GM12872 (cell line): ENCODE measurements at regions not wholly inside any gene's neighbourhood (a gene's known extent, or its start where the extent isn't known, plus 50 kb on each side); places are given as distances from the start of the nearest gene placed in this dataset.

ENCODE experiments used
- TF ChIP-seq, protein P1 (sequence below): IDR thresholded peaks from 3 replicates; pipeline ENCODE4 v1.5.1; 2011; ENCODE audit warnings: low read depth, mild to moderate bottlenecking, low read length, moderate library complexity; ENCODE audit not compliant: insufficient read depth

DNA sequence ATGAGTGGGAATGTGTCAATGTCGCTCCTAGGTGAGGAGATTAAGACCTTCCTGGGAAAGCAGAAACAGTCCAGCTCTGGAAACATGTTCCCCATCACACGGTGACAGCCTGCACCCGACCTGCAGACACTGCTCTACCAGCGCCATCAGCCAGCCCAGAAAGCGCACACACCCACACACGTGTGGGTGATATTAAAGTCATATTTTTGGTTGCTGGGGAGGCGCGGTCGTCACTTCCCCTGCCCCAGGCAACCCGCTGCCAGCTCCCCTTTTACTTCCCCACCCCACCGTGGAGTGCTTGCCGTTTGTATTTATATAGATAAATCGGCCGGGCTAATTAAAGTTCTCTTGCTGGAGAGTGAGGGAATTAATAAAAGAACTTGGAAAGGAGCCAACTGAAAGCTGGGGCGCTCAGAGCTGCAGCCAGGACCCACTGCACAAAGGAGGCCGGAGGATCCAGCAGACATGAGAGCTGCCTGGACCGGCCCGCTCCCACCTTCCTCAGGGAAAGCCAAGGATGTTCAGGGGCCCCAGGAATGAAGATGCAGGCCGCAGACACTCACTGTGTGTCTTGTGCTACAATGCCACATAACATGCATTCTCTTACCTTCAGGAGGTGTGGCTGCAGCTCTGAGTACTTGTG is 145.2 kb upstream of the UNC5B start:
- TF ChIP-seq, protein P1, sequence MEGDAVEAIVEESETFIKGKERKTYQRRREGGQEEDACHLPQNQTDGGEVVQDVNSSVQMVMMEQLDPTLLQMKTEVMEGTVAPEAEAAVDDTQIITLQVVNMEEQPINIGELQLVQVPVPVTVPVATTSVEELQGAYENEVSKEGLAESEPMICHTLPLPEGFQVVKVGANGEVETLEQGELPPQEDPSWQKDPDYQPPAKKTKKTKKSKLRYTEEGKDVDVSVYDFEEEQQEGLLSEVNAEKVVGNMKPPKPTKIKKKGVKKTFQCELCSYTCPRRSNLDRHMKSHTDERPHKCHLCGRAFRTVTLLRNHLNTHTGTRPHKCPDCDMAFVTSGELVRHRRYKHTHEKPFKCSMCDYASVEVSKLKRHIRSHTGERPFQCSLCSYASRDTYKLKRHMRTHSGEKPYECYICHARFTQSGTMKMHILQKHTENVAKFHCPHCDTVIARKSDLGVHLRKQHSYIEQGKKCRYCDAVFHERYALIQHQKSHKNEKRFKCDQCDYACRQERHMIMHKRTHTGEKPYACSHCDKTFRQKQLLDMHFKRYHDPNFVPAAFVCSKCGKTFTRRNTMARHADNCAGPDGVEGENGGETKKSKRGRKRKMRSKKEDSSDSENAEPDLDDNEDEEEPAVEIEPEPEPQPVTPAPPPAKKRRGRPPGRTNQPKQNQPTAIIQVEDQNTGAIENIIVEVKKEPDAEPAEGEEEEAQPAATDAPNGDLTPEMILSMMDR: no peak

DNA sequence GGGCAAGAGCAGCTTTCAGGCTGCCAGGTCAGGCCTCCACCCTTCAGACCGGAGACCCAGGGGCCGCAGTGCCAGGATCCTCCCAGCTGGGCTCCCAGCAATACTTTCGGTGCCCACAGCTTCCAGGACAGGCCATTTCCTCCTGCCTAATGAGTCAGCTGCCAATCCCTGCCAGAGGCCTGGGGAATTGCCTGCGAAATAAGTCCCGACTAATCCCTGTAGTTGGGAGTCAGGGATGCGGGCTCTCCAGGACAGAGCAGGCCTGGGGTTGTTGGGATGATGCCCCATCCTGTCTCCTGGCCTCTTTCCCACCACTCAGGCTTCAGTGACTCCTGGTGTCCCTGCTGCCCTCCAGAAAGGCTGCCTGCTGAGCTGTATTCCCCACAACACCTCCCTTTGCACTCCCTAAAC is 143.5 kb upstream of the UNC5B start:
- TF ChIP-seq, protein P1: no peak

DNA sequence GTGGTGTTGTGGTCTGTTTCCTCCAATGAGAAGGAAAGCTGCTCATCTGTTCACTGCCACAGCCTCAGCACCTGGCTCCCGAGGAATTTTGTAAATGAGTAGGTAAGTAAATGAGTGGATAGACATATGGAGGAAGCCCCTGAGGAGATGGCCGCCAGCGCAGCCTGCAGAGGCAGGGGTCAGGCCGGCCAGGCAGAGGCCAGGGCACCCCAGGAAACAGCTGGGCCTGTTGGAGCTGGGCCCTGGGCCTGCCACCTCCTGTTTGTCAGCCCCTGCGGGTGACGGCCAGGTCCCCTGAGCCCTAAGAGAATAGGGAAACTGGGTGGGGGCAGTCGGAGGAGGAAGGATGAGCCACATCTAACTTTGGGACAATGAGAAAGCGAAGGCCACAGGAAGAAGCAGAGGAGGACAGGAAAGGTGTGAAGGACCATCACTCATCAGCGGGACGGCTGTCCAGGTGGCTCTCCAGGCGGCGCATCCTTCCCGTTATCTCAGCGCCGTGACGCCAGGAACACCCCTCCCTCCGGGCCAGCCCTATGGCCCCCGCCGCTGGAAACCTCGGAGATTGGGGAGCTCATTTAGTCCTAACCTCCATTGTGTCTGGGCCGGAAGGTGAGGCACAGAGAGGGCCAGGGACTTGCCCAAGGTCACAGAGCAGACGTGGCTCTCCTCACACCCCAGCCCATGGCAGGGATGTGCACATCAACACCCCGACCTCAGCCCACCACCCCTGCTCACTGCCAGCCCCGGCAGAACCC is 142.3 kb upstream of the UNC5B start:
- TF ChIP-seq, protein P1: no peak

DNA sequence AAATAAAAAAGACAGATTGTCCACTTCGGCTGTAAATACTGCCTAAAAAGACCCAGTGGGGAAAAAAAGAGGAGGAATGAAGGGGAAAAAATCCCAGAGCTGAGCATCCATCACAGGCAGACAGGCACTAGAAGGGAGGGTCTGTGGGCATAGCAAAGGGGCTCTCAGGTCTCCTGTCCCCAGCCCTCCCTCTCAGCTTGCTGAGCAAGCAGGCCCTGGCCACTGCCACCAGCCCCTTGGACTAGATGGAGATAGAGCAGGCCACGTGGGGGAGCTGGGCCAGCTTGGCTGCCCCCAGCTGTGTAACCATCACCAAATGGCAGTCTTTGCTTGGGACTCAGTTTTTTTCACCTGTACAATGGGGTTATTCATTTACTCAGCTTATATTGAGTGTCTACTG is 141.6 kb upstream of the UNC5B start:
- TF ChIP-seq, protein P1: no peak

DNA sequence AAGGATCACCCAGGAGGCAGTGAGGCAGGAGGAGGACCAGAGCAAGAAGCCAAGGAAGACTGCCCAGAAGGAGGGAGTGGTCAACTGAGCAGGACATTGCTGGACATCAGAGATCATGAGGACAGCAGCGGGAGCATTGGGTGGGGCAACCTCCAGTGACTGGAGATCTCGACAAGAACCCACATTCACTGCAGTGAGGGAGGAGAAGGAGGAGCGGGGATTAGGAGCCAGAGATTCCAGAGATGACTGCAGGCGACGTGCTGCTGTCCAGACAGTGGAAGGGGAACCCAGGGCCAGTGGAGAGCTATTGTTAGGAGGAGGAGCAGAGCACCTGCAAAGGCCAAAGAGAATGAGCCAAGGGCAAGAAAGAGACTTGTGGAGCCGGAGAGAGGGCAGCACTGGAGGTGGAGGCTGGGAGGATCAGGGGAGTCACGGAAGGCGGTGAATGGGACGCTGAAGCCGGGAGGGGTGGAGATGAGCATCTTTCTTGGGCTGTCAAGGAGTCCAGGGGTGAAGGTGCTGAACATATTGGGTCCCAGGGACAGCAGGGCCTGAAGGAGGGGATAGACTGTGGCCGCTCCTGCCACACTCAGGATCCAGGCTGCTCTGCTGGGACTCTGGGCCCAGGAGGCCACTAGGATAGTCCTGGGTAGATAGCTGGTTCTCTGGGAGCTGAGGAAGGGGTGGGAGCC is 140.1 kb upstream of the UNC5B start:
- TF ChIP-seq, protein P1: no peak

DNA sequence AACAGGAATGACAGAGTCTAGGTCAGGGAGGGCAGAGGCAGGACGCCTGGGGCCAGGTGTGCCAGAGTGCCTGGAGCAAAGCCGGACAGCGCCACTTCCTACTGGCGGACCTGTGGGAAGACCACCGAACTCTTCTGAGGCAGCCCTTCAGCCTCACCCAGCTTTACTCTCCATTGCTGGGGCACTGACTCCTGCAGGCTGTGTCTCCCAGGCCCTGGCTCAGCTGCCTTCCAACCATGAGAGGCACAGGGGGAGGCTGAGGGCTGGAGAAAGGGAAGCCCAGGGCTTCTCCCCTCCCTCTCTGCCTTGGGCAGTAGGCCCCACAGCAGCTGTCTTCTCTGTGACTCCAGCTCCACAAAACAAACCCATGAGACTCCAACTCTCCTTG is 139.6 kb upstream of the UNC5B start:
- TF ChIP-seq, protein P1: no peak

DNA sequence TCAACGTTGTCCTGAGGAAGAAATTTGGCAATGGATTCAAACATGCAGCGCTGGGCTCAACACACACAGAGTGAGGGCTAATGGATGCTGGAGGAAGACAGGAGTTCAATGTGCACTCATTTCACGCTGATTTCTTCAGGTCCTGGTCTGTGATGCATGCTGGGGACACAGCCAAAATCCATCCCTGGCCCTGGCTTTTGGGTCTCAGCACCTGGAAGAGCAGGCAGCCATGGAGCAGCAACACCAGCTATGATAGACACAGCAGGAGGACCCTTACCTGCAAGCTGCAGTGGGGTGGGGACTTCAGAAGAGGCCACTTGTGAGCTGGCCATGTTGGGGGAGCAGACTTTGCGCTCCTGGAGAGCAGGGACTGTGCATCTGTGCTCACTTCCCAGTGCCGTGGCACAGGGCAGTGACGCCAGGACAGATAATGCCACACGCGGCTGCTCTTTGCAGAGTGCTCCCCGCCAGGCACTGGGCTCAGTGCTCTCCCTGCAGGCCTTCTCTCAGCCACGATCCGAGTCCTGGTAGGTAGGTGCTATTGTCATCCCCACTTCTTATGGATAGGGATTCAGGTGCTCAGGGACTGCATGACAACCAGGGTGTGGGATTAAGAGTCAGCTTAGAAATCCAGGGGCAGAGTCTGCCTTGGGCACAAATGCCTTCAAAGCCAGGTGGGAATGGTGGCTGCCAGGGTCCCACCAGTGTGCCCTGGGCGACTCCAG is 138.8 kb upstream of the UNC5B start:
- TF ChIP-seq, protein P1: no peak
